Hematopoietic multipotent progenitor cell treated with erythropoietin and hydrocortisone succinate and interleukin-3 and kit ligand, for 4 days (in vitro differentiated cells): ENCODE measurements at regions not wholly inside any gene's neighbourhood (a gene's known extent, or its start where the extent isn't known, plus 50 kb on each side); places are given as distances from the start of the nearest gene placed in this dataset.
A peak's percentile ranks its signal among the peaks of the same experiment; 100 is the strongest.
"Not testable (repeated sequence)": the region's sequence is repeated elsewhere in the genome, so short reads cannot be mapped to it uniquely, and the experiment has no call there.

ENCODE experiments used
- DNase-seq: peaks from one replicate; pipeline ENCODE4 v3.0.0-alpha.2; 2015

- DNase-seq, result no peak
Observed at GRCh38 chrX:1700757-1701156, 85.9 kb downstream of the ASMT start.

GRCh38 chrX:1701396-1701901, 86.6 kb downstream of the ASMT start:
- DNase-seq, result not testable (repeated sequence)

- not testable (repeated sequence) for DNase-seq
Observed at GRCh38 chrX:1702142-1702541, 87.3 kb downstream of the ASMT start.

- not testable (repeated sequence) for DNase-seq
Observed at GRCh38 chrX:1702557-1702956, 87.7 kb downstream of the ASMT start.

GRCh38 chrX:1709277-1709676, 94.4 kb downstream of the ASMT start:
- DNase-seq, result not testable (repeated sequence)

- no peak for DNase-seq
Observed at GRCh38 chrX:1713296-1713695, 98.4 kb downstream of the ASMT start.

GRCh38 chrX:1717373-1717772, 102.5 kb downstream of the ASMT start:
- no peak for DNase-seq

- no peak for DNase-seq
Observed at GRCh38 chrX:1719270-1719669, 104.4 kb downstream of the ASMT start.

GRCh38 chrX:1720836-1721235, 106.0 kb downstream of the ASMT start:
- DNase-seq, result no peak

- DNase-seq, result no peak
Observed at GRCh38 chrX:1725472-1725871, 110.6 kb downstream of the ASMT start.

- DNase-seq, result no peak
Observed at GRCh38 chrX:1727531-1728027, 112.7 kb downstream of the ASMT start.

GRCh38 chrX:1734806-1735205, 119.9 kb downstream of the ASMT start:
- peak; percentile 6 for DNase-seq

GRCh38 chrX:1741816-1742394, 127.0 kb downstream of the ASMT start:
- no peak for DNase-seq

- no peak for DNase-seq
Observed at GRCh38 chrX:1743105-1743504, 128.2 kb downstream of the ASMT start.

- no peak for DNase-seq
Observed at GRCh38 chrX:1743663-1744062, 128.8 kb downstream of the ASMT start.

GRCh38 chrX:1748408-1748807, 133.5 kb downstream of the ASMT start:
- no peak for DNase-seq

GRCh38 chrX:1749499-1749898, 134.6 kb downstream of the ASMT start:
- DNase-seq, result no peak

- DNase-seq, result peak; percentile 4
Observed at GRCh38 chrX:1750267-1750666, 135.4 kb downstream of the ASMT start.

- no peak for DNase-seq
Observed at GRCh38 chrX:1751781-1752180, 136.9 kb downstream of the ASMT start.

- DNase-seq, result not testable (repeated sequence)
Observed at GRCh38 chrX:1752799-1753198, 137.9 kb downstream of the ASMT start.

- no peak for DNase-seq
Observed at GRCh38 chrX:1754077-1754476, 139.2 kb downstream of the ASMT start.

GRCh38 chrX:1763294-1763693, 148.4 kb downstream of the ASMT start:
- DNase-seq, result no peak

- DNase-seq, result peak; percentile 9
Observed at GRCh38 chrX:1764883-1765364, 150.1 kb downstream of the ASMT start.

- DNase-seq, result no peak
Observed at GRCh38 chrX:1767026-1767425, 152.2 kb downstream of the ASMT start.

- DNase-seq, result no peak
Observed at GRCh38 chrX:1778817-1779216, 164.0 kb downstream of the ASMT start.
